K562 (cell line): ENCODE measurements at regions not wholly inside any gene's neighbourhood (a gene's known extent, or its start where the extent isn't known, plus 50 kb on each side); places are given as distances from the start of the nearest gene placed in this dataset.

Source experiments
- ATAC-seq: fragments of 200-7000 bp; cut with Tn5 transposase; 3 replicates; pipeline ENCODE4 v1.9.1; 2020; ENCODE audit warnings: moderate library complexity
- BruUV-seq: library from RNA; stranded (reverse); fragments of 400-500 nt; replicated peaks from 2 replicates; lab custom pipeline; 2021; lab: Mats Ljungman, UMichigan
- CTCF ChIA-PET: fragments of 300-600 bp; formaldehyde crosslinking; extraction: SDS; loops from one replicate; lab custom pipeline; 2021; ENCODE audit warnings: low intra/inter-chr PET ratio; lab: Yijun Ruan, JAX
- POLR2A ChIA-PET: fragments of 300-600, 350-650 bp; sonication (Branson Sonifier 250); formaldehyde crosslinking; extraction: SDS; loops from one replicate; lab custom pipeline; 2021; ENCODE audit warnings: antibody characterized with exemption, inconsistent platforms; lab: Yijun Ruan, JAX
- DNase-seq, 4 experiments: peaks; one replicate each; pipeline versions ENCODE4 v3.0.0 to v3.0.0-alpha.2; 2011 to 2018; ENCODE audit warnings: low spot score in 3 of 4, mixed read lengths in 3 of 4; ENCODE audit errors: extremely low read depth in 1 of 4
- FAIRE-seq: peaks from 2 replicates; lab custom pipeline; 2011; peaks lifted over from hg19 to GRCh38; lab: Jason Lieb, UNC
- H2AFZ ChIP-seq: 2 replicates; pipeline ENCODE4 v1.6.0; 2011; ENCODE audit warnings: low read depth, low read length, control low read depth, inconsistent platforms
- H3K27ac ChIP-seq: fragments of 200-600 bp; 3 replicates; pipeline ENCODE4 v1.8.0; 2011; ENCODE audit warnings: low read depth, mild to moderate bottlenecking, control low read depth, inconsistent platforms, low read length, moderate library complexity, mixed read lengths; ENCODE audit errors: extremely low read depth
- H3K27me3 ChIP-seq, 2 experiments: fragments of 300-600 bp in 1 of 2; 2 replicates in 1 of 2; 3 replicates in 1 of 2; pipeline versions ENCODE4 v1.6.0 to v1.8.0; 2011; ENCODE audit warnings: inconsistent platforms in 2 of 2, low read length in 2 of 2, mild to moderate bottlenecking in 1 of 2, mixed read lengths in 1 of 2, moderate library complexity in 1 of 2; ENCODE audit not compliant: control insufficient read depth in 2 of 2, insufficient read depth in 2 of 2
- H3K36me3 ChIP-seq: fragments of 300-600 bp; 3 replicates; pipeline ENCODE4 v1.8.0; 2011; ENCODE audit warnings: mild to moderate bottlenecking, low read length, inconsistent platforms; ENCODE audit not compliant: control insufficient read depth, insufficient read depth
- H3K4me1 ChIP-seq, 2 experiments: fragments of 200-600 bp in 1 of 2; replicated peaks in 1 of 2; 2 replicates in 1 of 2; 3 replicates in 1 of 2; pipeline versions ENCODE4 v1.5.1 to v1.8.0; 2011; ENCODE audit warnings: inconsistent platforms in 2 of 2, low read length in 2 of 2, mild to moderate bottlenecking in 1 of 2, mixed read lengths in 1 of 2, moderate library complexity in 1 of 2; ENCODE audit not compliant: control insufficient read depth in 2 of 2, insufficient read depth in 2 of 2
- H3K4me2 ChIP-seq: 2 replicates; pipeline ENCODE4 v1.6.1; 2011; ENCODE audit warnings: low read length, control low read depth, inconsistent platforms, mixed read lengths; ENCODE audit not compliant: insufficient read depth
- H3K4me3 ChIP-seq: fragments of 200-600 bp; sonication (generic), shearing (Covaris generic); 2 replicates; pipeline ENCODE4 v1.5.1; 2016; ENCODE audit warnings: control low read depth, inconsistent platforms
- H3K79me2 ChIP-seq: fragments of 200-600 bp; 3 replicates; pipeline ENCODE4 v1.8.0; 2011; ENCODE audit warnings: low read length, inconsistent platforms; ENCODE audit not compliant: control insufficient read depth, insufficient read depth
- H3K9ac ChIP-seq, 2 experiments: 2 replicates each; pipeline versions ENCODE4 v1.6.0 to v1.6.1; 2011; ENCODE audit warnings: low read depth in 2 of 2, low read length in 2 of 2, control low read depth in 1 of 2, inconsistent platforms in 1 of 2, mild to moderate bottlenecking in 1 of 2, mixed read lengths in 1 of 2; ENCODE audit not compliant: insufficient read depth in 1 of 2
- H3K9me1 ChIP-seq: one replicate; pipeline ENCODE4 v1.6.0; 2011; ENCODE audit warnings: inconsistent platforms, mild to moderate bottlenecking, low read length, moderate library complexity; ENCODE audit not compliant: control insufficient read depth, insufficient read depth
- H3K9me3 ChIP-seq: replicated peaks from 2 replicates; pipeline ENCODE4 v1.5.1; 2011; ENCODE audit warnings: low read depth, low read length, inconsistent platforms; ENCODE audit not compliant: control insufficient read depth, insufficient read depth
- H4K20me1 ChIP-seq: replicated peaks from 2 replicates; pipeline ENCODE4 v1.6.1; 2011; ENCODE audit warnings: low read length, inconsistent platforms, mixed read lengths; ENCODE audit not compliant: control insufficient read depth, insufficient read depth
- ERF ChIP-seq: fragments of 450-650 bp; formaldehyde crosslinking; IDR thresholded peaks from 2 replicates; pipeline ENCODE4 v1.4.0; 2020; ENCODE audit warnings: mild to moderate bottlenecking, mixed read lengths
- FOXJ3 ChIP-seq: sonication (generic); formaldehyde crosslinking; IDR thresholded peaks from 2 replicates; pipeline ENCODE4 v1.4.0; 2020; ENCODE audit warnings: mild to moderate bottlenecking, missing genetic modification reagents
- ILK ChIP-seq: fragments of 450-650 bp; IDR thresholded peaks from 2 replicates; pipeline ENCODE4 v1.6.1; 2016; ENCODE audit warnings: missing genetic modification characterization, low read depth, mild to moderate bottlenecking, missing compliant biosample characterization, moderate library complexity, borderline replicate concordance
- KDM1A ChIP-seq, 2 experiments: fragments of 450-650 bp; IDR thresholded peaks; 2 replicates each; pipeline ENCODE4 v1.6.1; 2016; ENCODE audit warnings: mild to moderate bottlenecking in 2 of 2
- MCM5 ChIP-seq: fragments of 450-650 bp; IDR thresholded peaks from 2 replicates; pipeline ENCODE4 v1.6.1; 2016; ENCODE audit warnings: low read depth
- PHB2 ChIP-seq: fragments of 450-650 bp; IDR thresholded peaks from 2 replicates; pipeline ENCODE4 v1.6.1; 2017; ENCODE audit warnings: low read depth
- RBM17 ChIP-seq: fragments of 200-400 bp; formaldehyde crosslinking; IDR thresholded peaks from 2 replicates; pipeline ENCODE4 v1.6.1; 2017; ENCODE audit warnings: low read depth, mild to moderate bottlenecking, low read length, borderline replicate concordance
- TBL1XR1 ChIP-seq, 2 experiments: IDR thresholded peaks; 2 replicates each; pipeline ENCODE4 v1.6.1; 2012; ENCODE audit warnings: improper control_type of control experiment in 2 of 2, low read length in 2 of 2, mild to moderate bottlenecking in 1 of 2
- XRCC4 ChIP-seq: IDR thresholded peaks from one replicate; pipeline ENCODE4 v1.6.1; 2011; ENCODE audit not compliant: insufficient read depth, insufficient read length; ENCODE audit errors: extremely low read depth
- WGBS: fragments of 100-300 bp; shearing (Covaris generic); methylation state at CpG from one replicate; pipeline ENCODE4 v1.1.6; 2016; ENCODE audit warnings: low coverage, mixed read lengths; ENCODE audit not compliant: insufficient coverage; ENCODE audit errors: missing lambda C conversion rate; 5-methylcytosine and 5-hydroxymethylcytosine counted together
- in situ Hi-C: fragments of 300-500 bp; cut with MboI; formaldehyde crosslinking; loops from 4 replicates; pipeline ENCODE4 v1.15.0; 2018; ENCODE audit warnings: inconsistent platforms, mixed read lengths
- intact Hi-C: fragments of 100-400 bp; cut with micrococcal nuclease; formaldehyde crosslinking; loops from 2 replicates; pipeline ENCODE4 v1.14.2; 2022
- TF ChIP-seq, protein P1 (sequence below): sonication (generic); formaldehyde crosslinking; IDR thresholded peaks from 2 replicates; pipeline ENCODE4 v1.8.0; 2023; ENCODE audit warnings: mild to moderate bottlenecking, missing genetic modification reagents
- TF ChIP-seq, protein P2 (sequence below): fragments of 250-450 bp; sonication (Bioruptor Pico); IDR thresholded peaks from 2 replicates; pipeline ENCODE4 v1.8.0; 2021; ENCODE audit warnings: borderline replicate concordance, mild to moderate bottlenecking, moderate library complexity; ENCODE audit not compliant: poor library complexity, severe bottlenecking
- TF ChIP-seq, protein P3 (sequence below), 2 experiments: IDR thresholded peaks; 2 replicates each; pipeline ENCODE4 v1.6.1; 2011; ENCODE audit warnings: borderline replicate concordance in 1 of 2, control low read depth in 1 of 2, low read depth in 1 of 2, low read length in 1 of 2, mild to moderate bottlenecking in 1 of 2, mixed read lengths in 1 of 2, moderate library complexity in 1 of 2; ENCODE audit not compliant: insufficient read depth in 1 of 2, insufficient read length in 1 of 2, poor library complexity in 1 of 2, severe bottlenecking in 1 of 2; ENCODE audit errors: extremely low read depth in 1 of 2
- TF ChIP-seq, protein P4 (sequence below), 3 experiments: IDR thresholded peaks in 2 of 3; conservative IDR thresholded peaks in 1 of 3; 2 replicates each; pipeline ENCODE4 v1.5.1; 2011 to 2012; ENCODE audit warnings: low read length in 3 of 3, mild to moderate bottlenecking in 3 of 3, control low read depth in 2 of 3, improper control_type of control experiment in 1 of 3, inconsistent platforms in 1 of 3, low read depth in 1 of 3, mixed read lengths in 1 of 3, moderate library complexity in 1 of 3; ENCODE audit not compliant: insufficient read depth in 2 of 3

DNA sequence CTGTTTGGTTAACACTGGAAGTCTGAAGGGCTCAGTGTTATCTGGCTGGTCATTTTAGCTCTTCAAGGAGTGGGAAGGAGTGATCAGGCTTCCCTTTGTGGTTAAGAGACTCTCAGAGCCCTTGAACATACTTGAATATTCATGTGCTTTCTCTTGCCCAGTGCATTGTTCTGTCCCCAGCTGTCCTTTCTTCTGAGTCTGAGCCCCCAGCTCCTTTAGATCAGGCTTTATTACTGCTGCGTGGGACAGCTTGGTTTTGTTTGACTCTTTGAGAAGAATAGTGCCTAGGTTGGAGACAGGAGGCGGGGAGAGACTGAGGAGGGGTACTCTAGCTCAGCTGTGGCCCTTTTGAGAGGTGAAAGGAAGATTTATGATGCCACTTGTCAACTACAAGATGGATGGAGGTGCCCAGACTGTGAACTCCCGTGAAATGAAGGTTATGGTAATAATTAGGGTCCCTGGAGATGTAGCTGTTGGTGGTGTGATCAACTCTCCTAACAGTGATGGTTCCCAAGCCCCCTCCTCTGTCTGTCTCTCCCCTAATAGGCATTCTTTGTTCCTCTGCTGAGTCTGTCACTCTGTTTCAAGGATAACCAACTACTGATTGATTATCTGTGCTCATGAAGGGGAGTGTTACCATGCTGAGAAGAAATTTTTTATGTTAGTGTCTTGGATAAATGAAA, 83.1 kb upstream of the GLRA1 start:
- Histone ChIP-seq H3K9me1 (no peaks in the 10 kb centered on the region), H3K4me2 (no peak overlapping the region), H4K20me1 (no peaks in the 10 kb centered on the region), H3K9ac (no peak overlapping the region), H3K27me3 (no peaks in the 10 kb centered on the region), H3K4me1 (no peaks in the 10 kb centered on the region), H3K79me2 (no peaks in the 10 kb centered on the region), H3K9me3 (no peaks in the 10 kb centered on the region), H2AFZ (no peak overlapping the region), H3K4me3 (no peak overlapping the region), H3K36me3 (no peaks in the 10 kb centered on the region), H3K27ac (no peak overlapping the region)
- in situ Hi-C loops: no loop called here
- WGBS: 2% methylated on average over 3 of the region's 3 CpGs
- no TSS peak for BruUV-seq
- FAIRE-seq: no peak
- intact Hi-C loops: no loop called here
- ATAC-seq: no peak
- POLR2A ChIA-PET: no interaction called here
- DNase-seq: no peak
- CTCF ChIA-PET: no interaction called here
- TF ChIP-seq FOXJ3 (no peak), RBM17 (no peak), MCM5 (no peak), XRCC4 (no peak), ILK (tag) (no peak), TBL1XR1 (IDR thresholded peaks at IDR 0.05; ENCODE audit: low read length in 2 of 2) (no peak), KDM1A (IDR thresholded peaks at IDR 0.05) (no peak), PHB2 (no peak), ERF (no peak)
- TF ChIP-seq, protein P1, sequence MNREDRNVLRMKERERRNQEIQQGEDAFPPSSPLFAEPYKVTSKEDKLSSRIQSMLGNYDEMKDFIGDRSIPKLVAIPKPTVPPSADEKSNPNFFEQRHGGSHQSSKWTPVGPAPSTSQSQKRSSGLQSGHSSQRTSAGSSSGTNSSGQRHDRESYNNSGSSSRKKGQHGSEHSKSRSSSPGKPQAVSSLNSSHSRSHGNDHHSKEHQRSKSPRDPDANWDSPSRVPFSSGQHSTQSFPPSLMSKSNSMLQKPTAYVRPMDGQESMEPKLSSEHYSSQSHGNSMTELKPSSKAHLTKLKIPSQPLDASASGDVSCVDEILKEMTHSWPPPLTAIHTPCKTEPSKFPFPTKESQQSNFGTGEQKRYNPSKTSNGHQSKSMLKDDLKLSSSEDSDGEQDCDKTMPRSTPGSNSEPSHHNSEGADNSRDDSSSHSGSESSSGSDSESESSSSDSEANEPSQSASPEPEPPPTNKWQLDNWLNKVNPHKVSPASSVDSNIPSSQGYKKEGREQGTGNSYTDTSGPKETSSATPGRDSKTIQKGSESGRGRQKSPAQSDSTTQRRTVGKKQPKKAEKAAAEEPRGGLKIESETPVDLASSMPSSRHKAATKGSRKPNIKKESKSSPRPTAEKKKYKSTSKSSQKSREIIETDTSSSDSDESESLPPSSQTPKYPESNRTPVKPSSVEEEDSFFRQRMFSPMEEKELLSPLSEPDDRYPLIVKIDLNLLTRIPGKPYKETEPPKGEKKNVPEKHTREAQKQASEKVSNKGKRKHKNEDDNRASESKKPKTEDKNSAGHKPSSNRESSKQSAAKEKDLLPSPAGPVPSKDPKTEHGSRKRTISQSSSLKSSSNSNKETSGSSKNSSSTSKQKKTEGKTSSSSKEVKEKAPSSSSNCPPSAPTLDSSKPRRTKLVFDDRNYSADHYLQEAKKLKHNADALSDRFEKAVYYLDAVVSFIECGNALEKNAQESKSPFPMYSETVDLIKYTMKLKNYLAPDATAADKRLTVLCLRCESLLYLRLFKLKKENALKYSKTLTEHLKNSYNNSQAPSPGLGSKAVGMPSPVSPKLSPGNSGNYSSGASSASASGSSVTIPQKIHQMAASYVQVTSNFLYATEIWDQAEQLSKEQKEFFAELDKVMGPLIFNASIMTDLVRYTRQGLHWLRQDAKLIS: no peak
- TF ChIP-seq, protein P2, sequence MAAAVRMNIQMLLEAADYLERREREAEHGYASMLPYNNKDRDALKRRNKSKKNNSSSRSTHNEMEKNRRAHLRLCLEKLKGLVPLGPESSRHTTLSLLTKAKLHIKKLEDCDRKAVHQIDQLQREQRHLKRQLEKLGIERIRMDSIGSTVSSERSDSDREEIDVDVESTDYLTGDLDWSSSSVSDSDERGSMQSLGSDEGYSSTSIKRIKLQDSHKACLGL (CRISPR knock-in tag): no peak
- TF ChIP-seq, protein P3, sequence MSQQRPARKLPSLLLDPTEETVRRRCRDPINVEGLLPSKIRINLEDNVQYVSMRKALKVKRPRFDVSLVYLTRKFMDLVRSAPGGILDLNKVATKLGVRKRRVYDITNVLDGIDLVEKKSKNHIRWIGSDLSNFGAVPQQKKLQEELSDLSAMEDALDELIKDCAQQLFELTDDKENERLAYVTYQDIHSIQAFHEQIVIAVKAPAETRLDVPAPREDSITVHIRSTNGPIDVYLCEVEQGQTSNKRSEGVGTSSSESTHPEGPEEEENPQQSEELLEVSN (IDR thresholded peaks at IDR 0.05; ENCODE audit: borderline replicate concordance in 1 of 2, extremely low read depth in 1 of 2, insufficient read depth in 1 of 2, insufficient read length in 1 of 2, low read depth in 1 of 2, low read length in 1 of 2, poor library complexity in 1 of 2, severe bottlenecking in 1 of 2): no peak
- TF ChIP-seq, protein P4, sequence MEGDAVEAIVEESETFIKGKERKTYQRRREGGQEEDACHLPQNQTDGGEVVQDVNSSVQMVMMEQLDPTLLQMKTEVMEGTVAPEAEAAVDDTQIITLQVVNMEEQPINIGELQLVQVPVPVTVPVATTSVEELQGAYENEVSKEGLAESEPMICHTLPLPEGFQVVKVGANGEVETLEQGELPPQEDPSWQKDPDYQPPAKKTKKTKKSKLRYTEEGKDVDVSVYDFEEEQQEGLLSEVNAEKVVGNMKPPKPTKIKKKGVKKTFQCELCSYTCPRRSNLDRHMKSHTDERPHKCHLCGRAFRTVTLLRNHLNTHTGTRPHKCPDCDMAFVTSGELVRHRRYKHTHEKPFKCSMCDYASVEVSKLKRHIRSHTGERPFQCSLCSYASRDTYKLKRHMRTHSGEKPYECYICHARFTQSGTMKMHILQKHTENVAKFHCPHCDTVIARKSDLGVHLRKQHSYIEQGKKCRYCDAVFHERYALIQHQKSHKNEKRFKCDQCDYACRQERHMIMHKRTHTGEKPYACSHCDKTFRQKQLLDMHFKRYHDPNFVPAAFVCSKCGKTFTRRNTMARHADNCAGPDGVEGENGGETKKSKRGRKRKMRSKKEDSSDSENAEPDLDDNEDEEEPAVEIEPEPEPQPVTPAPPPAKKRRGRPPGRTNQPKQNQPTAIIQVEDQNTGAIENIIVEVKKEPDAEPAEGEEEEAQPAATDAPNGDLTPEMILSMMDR (IDR thresholded peaks at IDR 0.05 in 2 of 3, conservative IDR thresholded peaks at IDR 0.05 in 1 of 3; ENCODE audit: insufficient read depth in 2 of 3, low read depth in 1 of 3, low read length in 3 of 3): no peak
